K562 (cell line): ENCODE measurements at regions not wholly inside any gene's neighbourhood (a gene's known extent, or its start where the extent isn't known, plus 50 kb on each side); places are given as distances from the start of the nearest gene placed in this dataset.

ENCODE experiments used
- ATAC-seq: fragments of 200-7000 bp; cut with Tn5 transposase; 3 replicates; pipeline ENCODE4 v1.9.1; 2020; ENCODE audit warnings: moderate library complexity
- BruUV-seq: library from RNA; stranded (reverse); fragments of 400-500 nt; replicated peaks from 2 replicates; lab custom pipeline; 2021; lab: Mats Ljungman, UMichigan
- CTCF ChIA-PET: fragments of 300-600 bp; formaldehyde crosslinking; extraction: SDS; loops from one replicate; lab custom pipeline; 2021; ENCODE audit warnings: low intra/inter-chr PET ratio; lab: Yijun Ruan, JAX
- POLR2A ChIA-PET: fragments of 300-600, 350-650 bp; sonication (Branson Sonifier 250); formaldehyde crosslinking; extraction: SDS; loops from one replicate; lab custom pipeline; 2021; ENCODE audit warnings: antibody characterized with exemption, inconsistent platforms; lab: Yijun Ruan, JAX
- DNase-seq, 4 experiments: peaks; one replicate each; pipeline versions ENCODE4 v3.0.0 to v3.0.0-alpha.2; 2011 to 2018; ENCODE audit warnings: low spot score in 3 of 4, mixed read lengths in 3 of 4; ENCODE audit errors: extremely low read depth in 1 of 4
- FAIRE-seq: peaks from 2 replicates; lab custom pipeline; 2011; peaks lifted over from hg19 to GRCh38; lab: Jason Lieb, UNC
- H2AFZ ChIP-seq: 2 replicates; pipeline ENCODE4 v1.6.0; 2011; ENCODE audit warnings: low read depth, low read length, control low read depth, inconsistent platforms
- H3K27ac ChIP-seq: fragments of 200-600 bp; 3 replicates; pipeline ENCODE4 v1.8.0; 2011; ENCODE audit warnings: low read depth, mild to moderate bottlenecking, control low read depth, inconsistent platforms, low read length, moderate library complexity, mixed read lengths; ENCODE audit errors: extremely low read depth
- H3K27me3 ChIP-seq, 2 experiments: fragments of 300-600 bp in 1 of 2; 2 replicates in 1 of 2; 3 replicates in 1 of 2; pipeline versions ENCODE4 v1.6.0 to v1.8.0; 2011; ENCODE audit warnings: inconsistent platforms in 2 of 2, low read length in 2 of 2, mild to moderate bottlenecking in 1 of 2, mixed read lengths in 1 of 2, moderate library complexity in 1 of 2; ENCODE audit not compliant: control insufficient read depth in 2 of 2, insufficient read depth in 2 of 2
- H3K36me3 ChIP-seq: fragments of 300-600 bp; 3 replicates; pipeline ENCODE4 v1.8.0; 2011; ENCODE audit warnings: mild to moderate bottlenecking, low read length, inconsistent platforms; ENCODE audit not compliant: control insufficient read depth, insufficient read depth
- H3K4me1 ChIP-seq, 2 experiments: fragments of 200-600 bp in 1 of 2; replicated peaks in 1 of 2; 2 replicates in 1 of 2; 3 replicates in 1 of 2; pipeline versions ENCODE4 v1.5.1 to v1.8.0; 2011; ENCODE audit warnings: inconsistent platforms in 2 of 2, low read length in 2 of 2, mild to moderate bottlenecking in 1 of 2, mixed read lengths in 1 of 2, moderate library complexity in 1 of 2; ENCODE audit not compliant: control insufficient read depth in 2 of 2, insufficient read depth in 2 of 2
- H3K4me2 ChIP-seq: 2 replicates; pipeline ENCODE4 v1.6.1; 2011; ENCODE audit warnings: low read length, control low read depth, inconsistent platforms, mixed read lengths; ENCODE audit not compliant: insufficient read depth
- H3K4me3 ChIP-seq: fragments of 200-600 bp; sonication (generic), shearing (Covaris generic); 2 replicates; pipeline ENCODE4 v1.5.1; 2016; ENCODE audit warnings: control low read depth, inconsistent platforms
- H3K79me2 ChIP-seq: fragments of 200-600 bp; 3 replicates; pipeline ENCODE4 v1.8.0; 2011; ENCODE audit warnings: low read length, inconsistent platforms; ENCODE audit not compliant: control insufficient read depth, insufficient read depth
- H3K9ac ChIP-seq, 2 experiments: 2 replicates each; pipeline versions ENCODE4 v1.6.0 to v1.6.1; 2011; ENCODE audit warnings: low read depth in 2 of 2, low read length in 2 of 2, control low read depth in 1 of 2, inconsistent platforms in 1 of 2, mild to moderate bottlenecking in 1 of 2, mixed read lengths in 1 of 2; ENCODE audit not compliant: insufficient read depth in 1 of 2
- H3K9me1 ChIP-seq: one replicate; pipeline ENCODE4 v1.6.0; 2011; ENCODE audit warnings: inconsistent platforms, mild to moderate bottlenecking, low read length, moderate library complexity; ENCODE audit not compliant: control insufficient read depth, insufficient read depth
- H3K9me3 ChIP-seq: replicated peaks from 2 replicates; pipeline ENCODE4 v1.5.1; 2011; ENCODE audit warnings: low read depth, low read length, inconsistent platforms; ENCODE audit not compliant: control insufficient read depth, insufficient read depth
- H4K20me1 ChIP-seq: replicated peaks from 2 replicates; pipeline ENCODE4 v1.6.1; 2011; ENCODE audit warnings: low read length, inconsistent platforms, mixed read lengths; ENCODE audit not compliant: control insufficient read depth, insufficient read depth
- DEAF1 ChIP-seq: fragments of 450-650 bp; formaldehyde crosslinking; IDR thresholded peaks from 2 replicates; pipeline ENCODE4 v1.4.0; 2020; ENCODE audit warnings: mild to moderate bottlenecking, moderate library complexity
- ERF ChIP-seq: fragments of 450-650 bp; formaldehyde crosslinking; IDR thresholded peaks from 2 replicates; pipeline ENCODE4 v1.4.0; 2020; ENCODE audit warnings: mild to moderate bottlenecking, mixed read lengths
- GMEB1 ChIP-seq: fragments of 250-450 bp; sonication (Bioruptor Pico); IDR thresholded peaks from 2 replicates; pipeline ENCODE4 v1.4.0; 2020; ENCODE audit warnings: mild to moderate bottlenecking
- MLX ChIP-seq, 2 experiments: fragments of 450-650 bp in 1 of 2; sonication (generic) in 1 of 2; formaldehyde crosslinking; conservative IDR thresholded peaks; 2 replicates each; pipeline versions ENCODE4 v1.4.0 to v1.8.1; 2020 to 2022; ENCODE audit warnings: mild to moderate bottlenecking in 1 of 2, missing genetic modification reagents in 1 of 2
- NCOA1 ChIP-seq: fragments of 450-650 bp; IDR thresholded peaks from 2 replicates; pipeline ENCODE4 v1.6.1; 2016; ENCODE audit warnings: low read depth
- RFX1 ChIP-seq: fragments of 450-650 bp; IDR thresholded peaks from 2 replicates; pipeline ENCODE4 v1.6.1; 2016; ENCODE audit warnings: mild to moderate bottlenecking, moderate library complexity
- RFX7 ChIP-seq: fragments of 250-450 bp; sonication (Bioruptor Pico); IDR thresholded peaks from 2 replicates; pipeline ENCODE4 v1.5.1; 2021; ENCODE audit warnings: mild to moderate bottlenecking
- SMAD1 ChIP-seq: fragments of 150-350 bp; IDR thresholded peaks from 2 replicates; pipeline ENCODE4 v1.6.1; 2014; ENCODE audit warnings: low read length, low read depth; ENCODE audit not compliant: partially characterized antibody
- SOX6 ChIP-seq: fragments of 450-650 bp; IDR thresholded peaks from 2 replicates; pipeline ENCODE4 v1.6.1; 2014; ENCODE audit warnings: mild to moderate bottlenecking
- U2AF2 ChIP-seq: fragments of 200-400 bp; formaldehyde crosslinking; optimal IDR thresholded peaks from 2 replicates; pipeline ENCODE3; 2017; ENCODE audit warnings: low read depth, mild to moderate bottlenecking, low read length
- YY1 ChIP-seq, 3 experiments: IDR thresholded peaks; 2 replicates each; pipeline ENCODE4 v1.6.1; 2011; ENCODE audit warnings: low read length in 2 of 3, mild to moderate bottlenecking in 2 of 3, moderate library complexity in 2 of 3, borderline replicate concordance in 1 of 3, control low read depth in 1 of 3, low read depth in 1 of 3; ENCODE audit not compliant: insufficient read depth in 3 of 3, insufficient replicate concordance in 2 of 3, control insufficient read depth in 1 of 3, insufficient read length in 1 of 3; ENCODE audit errors: extremely low read depth in 1 of 3
- ZBTB11 ChIP-seq, 3 experiments: fragments of 200-800 bp in 1 of 3; fragments of 250-450 bp in 1 of 3; fragments of 450-650 bp in 1 of 3; sonication (Bioruptor Pico) in 1 of 3; sonication (Bioruptor generic) in 1 of 3; formaldehyde crosslinking in 1 of 3; IDR thresholded peaks; 2 replicates each; pipeline versions ENCODE4 v1.6.1 to v1.8.0; 2016 to 2022; ENCODE audit warnings: mild to moderate bottlenecking in 2 of 3, missing genetic modification characterization in 2 of 3, missing compliant biosample characterization in 1 of 3, moderate library complexity in 1 of 3
- ZNF764 ChIP-seq: fragments of 250-450 bp; sonication (Bioruptor Pico); IDR thresholded peaks from 2 replicates; pipeline ENCODE4 v1.4.0; 2020; ENCODE audit warnings: low read depth, mild to moderate bottlenecking, moderate library complexity
- WGBS: fragments of 100-300 bp; shearing (Covaris generic); methylation state at CpG from one replicate; pipeline ENCODE4 v1.1.6; 2016; ENCODE audit warnings: low coverage, mixed read lengths; ENCODE audit not compliant: insufficient coverage; ENCODE audit errors: missing lambda C conversion rate; 5-methylcytosine and 5-hydroxymethylcytosine counted together
- in situ Hi-C: fragments of 300-500 bp; cut with MboI; formaldehyde crosslinking; loops from 4 replicates; pipeline ENCODE4 v1.15.0; 2018; ENCODE audit warnings: inconsistent platforms, mixed read lengths
- intact Hi-C: fragments of 100-400 bp; cut with micrococcal nuclease; formaldehyde crosslinking; loops from 2 replicates; pipeline ENCODE4 v1.14.2; 2022

GRCh38 chr2:176744146-176744545 is 468.4 kb upstream of the HNRNPA3 start:
- DNase-seq: no peak
- ATAC-seq: no peak
- Histone ChIP-seq H3K79me2 (no peaks in the 10 kb centered on the region), H3K9me3 (no peaks in the 10 kb centered on the region), H3K36me3 (no peaks in the 10 kb centered on the region), H3K27me3 (peaks cover 3 to 4% of the 10 kb centered on the region in 2 experiments; a peak in 2 of 5 replicates), H3K27ac (no peak overlapping the region), H2AFZ (no peak overlapping the region), H3K9ac (no peak overlapping the region), H3K4me2 (no peak overlapping the region), H3K4me3 (no peak overlapping the region), H3K9me1 (no peaks in the 10 kb centered on the region), H3K4me1 (no peaks in the 10 kb centered on the region), H4K20me1 (no peaks in the 10 kb centered on the region)
- no peak for FAIRE-seq
- ChIA-PET POLR2A (interaction anchor here (1.1 kb wide), 1 partner anchor 14 kb away, joined by 4 read pairs; no protein-coding TSS in a partner anchor), CTCF (no interaction called here)
- intact Hi-C loops (no loop called here), in situ Hi-C loops (no loop called here)
- WGBS: 0% methylated on average over 4 of the region's 4 CpGs
- BruUV-seq: no TSS peak
- TF ChIP-seq NCOA1 (no peak), RFX1 (no peak), SOX6 (no peak), SMAD1 (no peak), DEAF1 (CRISPR knock-in tag) (no peak), ZBTB11 (CRISPR knock-in tag; IDR thresholded peaks at IDR 0.05) (no peak), RFX7 (no peak), GMEB1 (CRISPR knock-in tag) (no peak), YY1 (IDR thresholded peaks at IDR 0.05; ENCODE audit: borderline replicate concordance in 1 of 3, control insufficient read depth in 1 of 3, extremely low read depth in 1 of 3, insufficient read depth in 3 of 3, insufficient read length in 1 of 3, insufficient replicate concordance in 2 of 3, low read depth in 1 of 3, low read length in 2 of 3) (no peak), MLX (CRISPR knock-in tag; conservative IDR thresholded peaks at IDR 0.05) (no peak), U2AF2 (no peak), ZNF764 (no peak), ERF (CRISPR knock-in tag) (no peak)
